Gastrocnemius medialis (tissue), 4 donors: ENCODE measurements at regions not wholly inside any gene's neighbourhood (a gene's known extent, or its start where the extent isn't known, plus 50 kb on each side); places are given as distances from the start of the nearest gene placed in this dataset.

ENCODE experiments used
- CTCF ChIP-seq, 5 experiments: fragments of 450-650 bp in 3 of 5; fragments of 200-600 bp in 2 of 5; sonication (generic) in 2 of 5; IDR thresholded peaks in 4 of 5; conservative IDR thresholded peaks in 1 of 5; 1 replicate in 4 of 5; 2 replicates in 1 of 5; pipeline ENCODE4 v1.5.1; 2016 to 2019; ENCODE audit warnings: antibody characterized with exemption in 5 of 5, mild to moderate bottlenecking in 3 of 5, moderate library complexity in 3 of 5
- POLR2A ChIP-seq, 2 donors: fragments of 450-650 bp; IDR thresholded peaks; one replicate each; pipeline ENCODE4 v1.6.1; 2017; ENCODE audit warnings: antibody characterized with exemption in 2 of 2, mild to moderate bottlenecking in 2 of 2, moderate library complexity in 2 of 2

- TF ChIP-seq CTCF (IDR thresholded peaks at IDR 0.05 in 4 of 5, conservative IDR thresholded peaks at IDR 0.05 in 1 of 5) (no peak), POLR2A (IDR thresholded peaks at IDR 0.05) (no peak)
These were observed 173.5 kb downstream of the KLF13 start for GRCh38 chr15:31499953-31500765.
